GOT3 (cell line): ENCODE measurements at regions not wholly inside any gene's neighbourhood (a gene's known extent, or its start where the extent isn't known, plus 50 kb on each side); places are given as distances from the start of the nearest gene placed in this dataset.
"Not testable (repeated sequence)": the region's sequence is repeated elsewhere in the genome, so short reads cannot be mapped to it uniquely, and the experiment has no call there.

Source experiments
- DNase-seq: peaks from one replicate; lab custom pipeline; 2025; ENCODE audit warnings: mixed read lengths; lab: John Stamatoyannopoulos, UW

DNA sequence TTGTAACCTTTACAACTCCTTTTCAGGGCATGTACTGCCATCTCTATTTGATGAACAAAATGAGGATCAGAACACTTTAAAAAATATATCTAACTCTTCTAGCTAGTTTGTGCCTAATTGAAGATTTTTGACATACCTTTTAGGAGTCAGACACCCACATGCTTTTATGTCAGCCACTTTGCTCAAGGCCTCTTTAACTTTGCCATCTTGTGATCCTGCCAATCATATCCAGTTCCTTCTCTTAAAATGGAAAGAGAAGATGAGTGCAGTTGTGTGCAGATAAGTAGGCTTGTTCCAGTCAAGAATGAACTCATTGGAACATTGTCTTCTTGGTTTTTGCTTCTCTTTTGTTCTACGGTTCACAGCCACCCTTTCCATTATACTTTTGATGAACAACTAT, 425.6 kb upstream of the TNC start:
- DNase-seq: no peak

DNA sequence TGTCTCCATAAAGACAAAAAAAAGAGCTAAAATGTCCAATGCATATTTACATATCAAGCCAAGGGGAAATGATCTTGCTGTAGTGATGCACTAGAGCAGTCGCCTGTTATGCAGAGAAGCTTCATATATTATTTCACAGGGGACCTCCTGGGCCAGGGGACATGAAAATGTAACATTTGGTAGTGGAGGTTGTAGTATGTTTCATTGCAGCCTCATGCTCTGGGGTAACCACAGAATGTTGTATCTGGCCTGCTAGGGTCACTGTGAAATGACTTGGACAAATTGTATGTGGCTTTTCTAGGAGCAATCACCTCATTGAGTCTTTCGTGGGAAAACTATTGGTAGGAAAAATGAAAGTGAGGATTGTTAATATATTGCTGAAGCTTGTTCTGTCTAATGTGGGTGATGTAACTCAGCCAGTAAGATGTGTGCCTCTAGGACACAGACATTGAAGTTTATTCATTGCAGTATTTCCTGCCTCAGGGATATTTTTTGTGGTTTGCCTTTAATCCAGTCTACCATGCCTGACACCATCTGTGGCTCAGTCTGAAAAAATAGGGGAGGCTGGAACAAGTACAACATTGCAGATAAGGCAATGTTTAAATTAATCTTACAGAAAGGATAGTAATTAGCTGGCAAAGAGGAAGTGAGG, 430.8 kb upstream of the TNC start:
- no peak for DNase-seq

DNA sequence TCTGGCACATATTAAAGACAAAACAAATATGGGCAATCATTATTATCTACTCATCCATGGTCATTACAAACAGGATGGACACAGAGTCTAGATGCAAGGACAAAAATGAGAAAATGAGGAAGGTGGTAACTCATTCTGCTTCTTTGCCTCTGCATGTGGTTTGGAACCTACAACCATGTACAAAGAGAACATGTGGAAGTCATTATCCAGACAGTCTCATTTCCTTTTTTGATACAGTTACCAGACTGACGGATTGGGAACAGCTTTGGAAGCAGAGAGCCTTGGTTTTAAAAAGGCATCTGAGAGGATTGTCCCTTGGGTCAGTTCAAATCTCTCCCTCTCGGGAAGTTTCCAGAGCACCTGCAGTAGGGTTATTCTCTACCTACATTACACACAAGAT, 433.4 kb upstream of the TNC start:
- no peak for DNase-seq

DNA sequence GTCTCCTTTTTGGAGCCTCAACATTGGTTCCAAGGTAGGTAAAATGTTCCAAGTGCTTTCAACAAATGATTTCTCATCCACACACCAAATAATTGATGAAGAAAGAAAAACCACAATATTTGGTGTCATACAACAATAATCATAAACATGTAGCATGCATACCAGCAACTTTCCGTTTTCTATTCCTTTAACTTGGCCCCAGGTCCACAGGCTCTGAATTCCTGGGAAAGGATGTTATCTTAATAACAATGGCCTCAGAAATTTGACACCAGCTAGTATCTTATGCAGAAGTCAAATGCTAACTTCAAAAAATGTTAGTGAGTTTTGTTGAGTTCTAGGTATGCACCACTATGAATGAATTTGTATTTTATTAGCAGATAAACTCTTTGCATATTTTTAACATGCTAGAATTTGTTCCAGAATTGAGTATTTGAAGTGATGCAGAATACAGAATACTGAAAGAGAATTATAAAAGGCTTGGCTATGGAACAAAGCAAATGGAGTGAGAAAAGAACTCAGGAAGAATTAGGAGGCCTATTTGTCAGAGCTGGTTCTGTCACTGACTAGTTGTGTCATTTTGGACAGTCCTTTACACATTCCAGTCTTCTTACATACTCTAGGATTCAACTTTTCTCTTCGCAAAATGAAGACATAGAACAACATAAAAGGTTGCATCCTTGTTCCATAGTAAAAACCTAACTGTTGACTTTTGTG, 435.3 kb upstream of the TNC start:
- no peak for DNase-seq

DNA sequence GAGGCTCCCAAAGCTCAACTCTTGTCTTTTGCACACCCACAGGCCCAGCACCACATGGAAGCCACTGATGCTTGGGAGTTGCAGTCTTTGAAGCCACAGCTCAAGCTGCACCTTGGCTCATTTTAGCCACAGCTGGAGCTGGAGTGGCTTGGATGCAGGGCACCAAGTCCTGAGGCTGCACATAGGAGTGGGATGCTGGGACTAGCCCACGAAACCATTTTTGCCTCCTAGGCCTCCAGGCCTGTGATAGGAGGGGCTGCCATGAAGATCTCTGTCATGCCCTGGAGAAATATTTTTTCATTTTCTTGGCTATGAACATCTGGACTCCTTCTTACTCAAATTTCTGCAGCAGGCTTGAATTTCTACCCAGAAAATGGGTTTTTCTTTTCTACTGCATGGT, 438.5 kb upstream of the TNC start:
- DNase-seq: no peak

DNA sequence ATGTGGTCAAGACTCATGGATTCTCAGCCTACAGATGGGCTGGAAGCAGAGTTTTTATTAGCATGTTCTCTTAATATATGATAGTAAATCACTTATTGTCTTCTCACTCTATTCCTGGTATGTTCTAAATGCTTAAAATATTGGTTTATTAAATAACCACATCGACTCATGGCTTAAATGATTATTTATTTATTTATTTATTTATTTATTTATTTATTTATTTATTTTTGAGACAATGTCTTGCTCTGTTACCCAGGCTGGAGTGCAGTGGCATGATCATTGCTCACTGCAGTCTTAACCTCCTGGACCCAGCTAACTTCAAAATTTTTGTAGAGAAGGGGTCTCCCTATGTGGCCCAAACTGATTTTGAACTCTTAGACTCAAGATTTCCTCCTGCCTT, 457.2 kb upstream of the TNC start:
- no peak for DNase-seq

DNA sequence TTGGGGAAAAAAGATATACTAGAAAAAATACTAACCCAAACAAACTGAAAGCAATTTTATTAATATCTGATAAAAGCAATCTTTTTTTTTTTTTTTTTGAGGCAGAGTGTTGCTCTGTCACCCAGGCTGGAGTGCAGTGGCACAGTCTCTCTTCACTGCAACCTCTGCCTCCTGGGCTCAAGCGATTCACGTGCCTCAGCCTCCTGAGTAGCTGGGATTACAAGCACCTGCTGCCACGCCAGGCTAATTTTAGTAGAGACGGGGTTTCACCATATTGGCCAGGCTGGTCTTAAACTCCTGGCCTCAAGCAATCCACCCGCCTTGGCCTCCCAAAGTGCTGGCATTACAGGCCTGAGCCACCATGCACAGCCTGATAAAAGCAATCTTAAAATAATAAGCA, 467.5 kb upstream of the TNC start:
- not testable (repeated sequence) for DNase-seq

DNA sequence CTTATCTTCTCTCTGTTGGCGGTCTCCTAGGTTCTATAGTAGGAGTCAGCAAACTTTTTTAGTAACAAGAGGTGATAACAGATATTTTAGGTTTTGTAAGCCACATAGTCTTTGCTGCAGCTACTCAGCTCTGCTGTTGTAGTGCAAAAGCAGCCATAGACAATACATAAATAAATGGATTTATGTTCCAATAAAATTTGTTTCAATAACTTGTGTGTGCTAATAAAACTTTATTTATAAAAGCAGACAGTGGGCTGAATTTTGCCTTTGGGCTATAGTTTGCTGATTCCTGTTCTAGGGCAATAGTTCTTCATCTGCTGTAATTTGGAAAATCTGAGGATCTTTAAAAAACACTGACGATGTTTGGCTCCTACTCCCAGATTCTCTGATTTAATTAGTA, 469.4 kb upstream of the TNC start:
- DNase-seq: no peak

DNA sequence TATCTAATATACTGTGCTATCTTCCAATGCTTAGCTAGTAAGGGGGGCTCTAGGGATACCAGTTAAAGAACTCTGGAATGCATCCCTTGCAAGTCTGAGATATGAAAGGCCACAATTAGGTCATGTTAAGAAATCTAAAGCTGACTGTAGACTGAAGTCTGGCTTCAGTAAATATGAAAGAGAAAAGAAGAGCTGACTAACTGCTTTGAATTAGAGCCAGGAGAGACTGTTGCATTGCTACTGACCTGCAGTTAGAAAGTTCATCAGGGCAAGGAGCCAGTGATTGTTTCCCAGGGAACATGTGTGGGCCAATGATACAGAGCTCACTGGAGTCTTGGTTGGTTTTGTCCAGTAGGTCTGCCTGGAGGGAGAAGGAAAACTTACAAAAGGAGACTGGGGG, 472.1 kb upstream of the TNC start:
- no peak for DNase-seq

DNA sequence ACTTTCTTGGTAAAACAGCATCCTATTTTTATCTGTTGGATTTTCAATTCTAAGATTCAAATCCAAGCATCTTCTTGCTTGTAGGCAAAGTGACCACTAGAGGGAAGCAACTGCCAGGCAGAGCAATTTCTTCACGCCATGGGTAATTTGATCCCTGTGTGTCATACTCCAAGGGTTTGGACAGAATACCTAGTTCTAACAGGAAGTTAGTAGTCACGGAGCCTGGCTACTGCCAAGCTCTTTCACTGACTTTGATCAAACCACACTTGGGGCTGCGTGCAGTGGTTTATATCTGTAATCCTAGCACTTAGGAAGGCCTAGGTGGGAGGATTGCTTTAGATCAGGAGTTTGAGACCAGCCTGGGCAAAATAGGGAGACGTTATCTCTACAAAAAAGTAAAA, 473.6 kb upstream of the TNC start:
- peak; percentile 20 for DNase-seq

DNA sequence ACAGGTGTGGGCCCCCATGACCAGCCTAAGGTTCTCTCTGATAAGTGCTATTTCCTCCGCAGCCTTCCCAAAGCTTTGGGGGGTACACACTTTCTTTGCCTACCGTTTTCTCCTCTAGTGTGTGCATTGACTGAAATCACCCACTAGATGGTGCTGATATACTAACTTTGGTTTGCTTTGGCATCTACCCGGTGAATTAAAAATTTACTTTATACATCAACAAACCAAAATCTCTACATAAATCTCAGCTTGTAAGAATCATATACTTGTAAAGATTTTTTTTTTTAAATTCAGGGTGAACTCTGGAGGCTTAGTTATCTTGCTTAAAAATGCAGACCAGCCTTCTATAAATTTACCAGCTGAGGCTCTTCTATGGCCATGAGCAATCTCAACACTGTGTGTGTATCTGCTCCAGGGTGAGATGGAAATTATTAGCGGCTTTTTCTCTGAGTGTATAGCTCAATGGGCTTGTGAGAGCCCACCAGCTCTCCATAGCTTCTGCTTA, 475.7 kb upstream of the TNC start:
- DNase-seq: no peak

DNA sequence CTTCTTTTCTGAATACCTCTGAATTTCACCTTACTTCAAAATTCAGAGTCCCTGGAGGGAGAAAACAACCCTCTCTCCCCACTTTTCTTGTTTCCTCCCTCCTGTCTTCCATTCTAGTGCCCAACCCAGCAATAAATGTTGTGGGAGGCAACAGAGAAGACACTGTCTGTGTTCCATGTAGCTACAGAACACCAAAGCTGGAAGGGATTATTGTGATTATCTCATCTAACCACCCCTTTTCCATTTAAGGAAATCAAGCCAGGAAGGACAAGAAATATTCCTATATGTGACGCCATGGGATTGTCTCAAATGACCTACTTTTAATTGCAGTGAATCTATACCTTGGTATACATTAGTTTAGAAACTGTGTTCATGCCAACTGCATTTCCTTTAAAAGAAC, 476.6 kb upstream of the TNC start:
- DNase-seq: no peak

DNA sequence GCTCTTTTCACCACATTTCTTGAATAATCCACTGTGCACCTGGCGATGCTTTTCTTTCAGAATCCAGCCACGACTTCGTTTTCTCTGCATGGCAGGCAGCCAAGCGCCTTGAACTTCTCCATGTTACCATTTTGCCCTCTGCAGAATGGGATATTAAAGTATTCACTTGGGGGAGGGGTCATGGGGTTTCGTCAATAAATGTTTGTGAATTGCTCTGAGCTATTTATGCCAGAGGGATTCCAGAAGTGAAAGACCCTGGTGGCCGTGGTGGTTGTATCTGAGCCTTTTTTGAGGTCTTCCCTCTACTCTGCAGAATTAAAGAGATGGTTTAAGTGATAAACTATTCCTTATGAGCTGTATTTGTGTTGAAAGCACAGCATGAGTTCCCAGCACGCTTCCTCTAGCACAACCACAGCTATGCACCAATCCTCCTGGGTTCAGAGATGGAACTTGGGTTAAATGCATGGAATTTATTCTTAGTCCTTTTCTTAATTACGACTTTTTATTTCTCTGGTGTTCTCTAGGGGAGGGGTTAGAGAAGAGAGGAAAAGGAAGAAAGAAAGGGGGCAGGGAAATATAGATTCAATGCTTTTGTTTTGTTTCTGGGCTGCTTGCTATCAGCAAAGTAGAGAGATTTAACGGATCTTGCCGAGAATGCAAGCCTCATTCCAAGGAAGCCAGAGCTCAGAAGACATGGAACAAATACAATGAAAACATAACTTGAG, 478.2 kb upstream of the TNC start:
- no peak for DNase-seq

DNA sequence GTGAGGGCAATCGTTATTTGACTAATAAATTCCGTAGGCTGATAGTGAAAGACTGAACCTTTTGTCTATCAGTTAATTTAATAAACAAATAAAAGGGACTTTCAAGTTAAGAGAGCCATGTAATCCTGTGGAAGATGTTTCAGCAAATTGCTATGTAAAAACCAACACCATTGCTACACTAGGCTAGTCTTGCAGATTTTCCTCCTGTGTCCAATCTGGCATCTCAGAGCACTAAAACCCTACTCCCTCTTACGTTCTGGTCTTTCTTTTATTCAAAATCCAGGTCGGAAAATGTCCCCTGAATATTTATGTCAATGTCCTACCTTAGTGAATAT, 478.8 kb upstream of the TNC start:
- no peak for DNase-seq

DNA sequence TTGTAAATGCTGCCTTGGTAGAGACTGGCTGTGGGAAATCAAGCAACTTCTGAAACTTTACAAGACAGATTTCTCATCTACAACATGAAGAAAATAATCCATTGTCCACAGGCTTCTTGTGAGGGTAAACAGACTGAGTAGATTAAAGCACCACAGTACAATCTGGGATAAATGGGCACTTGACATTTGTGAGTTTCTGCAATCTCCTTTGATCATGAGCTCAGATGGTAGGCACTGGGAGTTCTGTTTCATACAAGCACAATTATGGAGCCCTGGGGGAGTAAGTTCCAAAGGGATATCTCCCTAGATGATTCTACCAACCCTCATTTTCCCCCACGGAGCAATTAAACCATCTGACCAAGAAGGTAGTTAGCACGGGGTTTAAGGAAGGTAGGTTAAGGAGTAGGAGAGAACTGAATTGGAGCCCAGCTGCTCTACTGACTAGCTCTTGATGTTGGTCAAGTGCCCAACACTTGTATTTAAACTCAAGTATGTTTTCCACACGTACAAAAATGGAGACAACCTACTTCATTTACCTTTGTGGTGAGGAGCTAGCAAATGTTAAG, 479.5 kb upstream of the TNC start:
- DNase-seq: no peak

DNA sequence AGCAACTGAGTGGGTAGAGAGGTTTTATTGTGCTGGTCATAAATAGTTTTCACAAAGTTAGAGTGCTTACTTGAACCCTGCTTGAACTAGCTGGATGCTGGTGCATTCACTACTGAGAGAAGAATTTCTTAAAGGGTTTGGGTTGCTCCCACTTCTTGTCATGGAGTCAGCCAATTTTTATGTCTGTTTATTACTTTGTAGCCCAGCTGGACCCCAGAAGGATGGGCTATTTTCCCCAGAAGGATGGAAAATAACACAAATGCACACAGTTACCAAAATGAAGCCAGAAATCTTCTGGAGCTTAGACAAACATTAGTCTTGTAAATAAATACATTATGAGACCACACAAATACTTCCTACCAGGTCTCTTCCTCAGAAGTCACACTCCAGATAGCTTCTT, 480.8 kb upstream of the TNC start:
- no peak for DNase-seq

DNA sequence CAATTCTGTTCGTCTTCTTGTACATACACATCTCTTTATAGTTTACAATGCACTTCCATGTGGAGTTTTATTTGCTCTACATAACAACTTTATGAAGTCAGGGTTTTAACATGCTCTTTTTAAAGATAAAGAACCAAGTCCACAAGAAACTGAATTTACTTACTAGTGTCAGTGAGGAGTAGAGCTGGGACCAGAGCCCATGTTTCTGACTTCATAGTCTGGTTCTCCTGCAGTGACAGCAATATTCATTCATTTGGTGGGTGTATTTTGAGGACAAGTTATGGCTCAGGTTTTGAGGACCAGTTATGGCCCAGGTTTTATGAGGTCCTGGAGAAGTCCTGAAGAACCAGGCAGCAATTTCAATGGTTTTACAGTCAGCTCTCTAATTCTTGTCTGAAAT, 481.9 kb upstream of the TNC start:
- no peak for DNase-seq

DNA sequence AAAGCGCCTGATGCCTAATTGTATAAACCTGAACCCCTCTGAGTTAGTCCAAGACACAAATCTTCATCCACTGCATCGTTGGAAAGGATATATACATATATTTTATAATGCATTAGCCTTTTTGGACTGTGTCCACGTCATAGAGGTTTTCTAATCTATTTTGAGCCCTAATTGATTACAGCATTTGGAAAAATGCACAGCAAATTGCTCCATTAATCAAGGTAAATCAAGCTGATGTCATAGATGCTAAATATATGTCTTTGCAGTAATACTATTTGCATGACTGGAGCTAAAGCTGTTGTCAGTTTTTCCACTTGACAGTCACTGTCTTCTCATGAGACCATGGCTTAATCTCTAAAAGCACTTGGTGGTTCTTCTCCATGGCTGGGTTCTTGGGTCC, 483.5 kb upstream of the TNC start:
- no peak for DNase-seq

DNA sequence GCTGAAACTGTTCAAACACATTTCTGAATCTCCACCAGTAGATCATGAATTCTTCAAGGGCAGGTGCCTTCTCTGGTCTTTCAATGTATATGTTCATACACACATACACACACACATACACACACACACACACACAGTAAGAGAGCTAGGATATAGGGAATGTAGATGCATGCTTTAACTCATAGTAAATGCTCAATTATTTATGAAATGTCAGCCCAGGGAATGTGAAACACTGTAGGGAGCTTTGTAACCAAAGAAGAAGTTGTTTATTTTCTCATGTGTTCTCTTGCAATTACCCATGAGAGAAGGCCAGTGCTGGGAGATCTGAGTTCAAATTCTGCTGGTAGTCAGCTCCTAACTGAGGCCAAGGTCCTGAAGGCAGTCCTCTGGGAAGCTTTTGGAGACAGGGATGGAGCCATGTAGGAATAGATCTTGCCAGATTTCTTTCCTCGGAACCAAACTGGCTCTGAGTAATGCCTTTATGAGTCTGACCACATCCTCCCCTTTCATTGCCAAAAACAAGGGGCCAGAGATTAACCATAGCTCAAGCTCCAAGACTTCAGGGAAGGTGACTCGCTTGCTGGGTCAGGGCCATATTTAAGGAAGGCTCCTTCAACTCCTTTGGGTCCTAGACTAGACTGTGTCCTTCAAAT, 487.0 kb upstream of the TNC start:
- DNase-seq: no peak

DNA sequence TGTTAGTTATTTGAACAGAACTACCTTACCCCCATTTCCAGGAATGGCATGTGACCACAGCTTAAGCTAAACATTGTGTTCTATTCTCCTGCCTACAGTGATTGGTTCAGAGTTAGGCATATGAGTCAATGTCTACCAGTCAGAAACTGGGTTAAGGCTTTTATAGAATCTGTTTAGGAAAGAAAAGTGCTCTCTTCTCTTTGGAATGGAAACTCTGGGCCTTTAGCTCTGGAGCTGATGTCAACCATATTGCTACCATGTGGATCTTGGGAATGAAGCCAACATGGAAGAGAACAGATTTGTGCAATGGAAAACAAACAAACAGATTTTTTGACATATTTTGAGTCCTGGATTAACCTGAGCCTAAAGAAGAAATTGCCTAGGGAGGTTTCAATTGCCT, 488.9 kb upstream of the TNC start:
- no peak for DNase-seq

DNA sequence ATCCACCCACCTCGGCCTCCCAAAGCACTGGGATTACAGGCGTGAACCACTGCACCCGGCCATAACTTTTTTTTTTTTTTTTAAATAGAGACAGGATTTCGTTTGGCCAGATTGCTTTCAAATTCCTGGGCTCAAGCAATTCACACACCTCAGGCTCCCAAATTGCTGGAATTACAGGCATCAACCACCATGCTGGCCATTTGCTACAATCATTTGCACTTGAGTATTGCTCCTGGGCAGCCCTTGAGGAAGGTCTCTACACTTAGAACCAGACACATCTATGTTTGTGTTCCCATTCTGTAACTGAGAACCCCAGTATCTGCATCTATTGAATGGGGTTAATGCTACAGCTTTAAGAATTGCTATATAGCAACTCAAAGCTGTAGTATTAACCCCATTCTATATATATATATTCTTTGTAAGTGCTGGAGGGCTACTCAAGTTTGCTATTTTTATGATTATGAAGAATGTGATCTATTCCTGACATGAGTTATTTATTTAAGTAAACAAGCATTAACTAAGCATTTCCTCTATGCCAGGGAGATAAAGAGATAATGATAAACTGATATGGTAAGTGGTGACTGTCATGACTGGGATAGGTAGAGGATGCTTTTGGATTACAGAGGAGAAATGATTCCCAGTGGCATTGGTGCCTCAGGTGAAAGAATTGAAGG, 496.5 kb upstream of the TNC start:
- no peak for DNase-seq

DNA sequence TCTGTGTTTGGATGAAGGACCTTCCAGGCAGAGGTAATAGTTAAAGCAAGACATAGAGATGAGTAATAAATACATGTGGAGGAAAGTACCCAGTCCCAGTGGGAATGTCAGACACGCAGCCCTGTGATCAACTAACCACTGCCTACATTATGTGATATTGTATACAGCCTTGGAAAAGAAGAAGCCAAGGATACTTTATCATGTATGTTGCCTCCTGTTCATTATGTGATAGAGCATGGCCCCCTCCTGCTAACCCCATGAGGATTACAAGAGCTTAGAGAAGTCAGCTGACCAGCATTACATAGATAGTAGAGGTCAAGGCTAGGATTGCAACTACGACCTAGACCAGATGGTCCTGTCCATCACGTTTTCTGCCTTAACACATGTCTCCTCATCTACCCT, 497.0 kb upstream of the TNC start:
- DNase-seq: no peak
